SK-N-SH (cell line): ENCODE measurements at regions not wholly inside any gene's neighbourhood (a gene's known extent, or its start where the extent isn't known, plus 50 kb on each side); places are given as distances from the start of the nearest gene placed in this dataset.

ENCODE experiments used
- CTCF ChIA-PET: fragments of 300-600, 350-600 bp; formaldehyde crosslinking; extraction: SDS; loops from one replicate; lab custom pipeline; 2021; lab: Yijun Ruan, JAX
- POLR2A ChIA-PET: fragments of 350-600 bp; sonication (Branson Sonifier 250); formaldehyde crosslinking; extraction: SDS; loops from one replicate; lab custom pipeline; 2020; ENCODE audit warnings: antibody characterized with exemption, inconsistent platforms; lab: Yijun Ruan, JAX
- DNase-seq: peaks from one replicate; pipeline ENCODE4 v3.0.0; 2012
- H2AFZ ChIP-seq: fragments of 200-600 bp; sonication (generic); 2 replicates; pipeline ENCODE4 v1.8.1; 2016; ENCODE audit warnings: antibody characterized with exemption, mild to moderate bottlenecking, low read depth
- H3F3A ChIP-seq: fragments of 200-600 bp; sonication (generic); replicated peaks from 2 replicates; pipeline ENCODE3; 2016; ENCODE audit warnings: antibody characterized with exemption, mild to moderate bottlenecking; ENCODE audit not compliant: insufficient read depth
- H3K27ac ChIP-seq, 2 experiments: fragments of 200-500 bp in 1 of 2; fragments of 200-600 bp in 1 of 2; sonication (Bioruptor generic) in 1 of 2; sonication (generic), shearing (Covaris generic) in 1 of 2; 2 replicates each; pipeline versions ENCODE4 v1.5.1 to v1.6.1; 2014 to 2016; ENCODE audit warnings: low read depth in 2 of 2, inconsistent platforms in 1 of 2, low read length in 1 of 2, mild to moderate bottlenecking in 1 of 2, mixed read lengths in 1 of 2
- H3K27me3 ChIP-seq: fragments of 200-600 bp; sonication (generic), shearing (Covaris generic); 2 replicates; pipeline ENCODE4 v1.6.1; 2016; ENCODE audit warnings: mixed run types; ENCODE audit not compliant: insufficient read depth
- H3K36me3 ChIP-seq, 2 experiments: fragments of 200-500 bp in 1 of 2; fragments of 200-600 bp in 1 of 2; sonication (Bioruptor generic) in 1 of 2; sonication (generic) in 1 of 2; replicated peaks in 1 of 2; 2 replicates each; pipeline versions ENCODE3 to v1.5.1; 2014 to 2016; ENCODE audit warnings: low read length in 1 of 2, mild to moderate bottlenecking in 1 of 2; ENCODE audit not compliant: insufficient read depth in 2 of 2, control insufficient read depth in 1 of 2
- H3K4me1 ChIP-seq, 2 experiments: fragments of 200-500 bp in 1 of 2; fragments of 200-600 bp in 1 of 2; sonication (Bioruptor generic) in 1 of 2; sonication (generic), shearing (Covaris generic) in 1 of 2; 2 replicates each; pipeline versions ENCODE4 v1.5.1 to v1.6.1; 2014 to 2016; ENCODE audit warnings: low read depth in 1 of 2, low read length in 1 of 2, mixed run types in 1 of 2; ENCODE audit not compliant: insufficient read depth in 2 of 2, control insufficient read depth in 1 of 2
- H3K4me2 ChIP-seq: fragments of 200-600 bp; sonication (generic), shearing (Covaris generic); 2 replicates; pipeline ENCODE4 v1.6.1; 2017; ENCODE audit warnings: mixed run types
- H3K4me3 ChIP-seq, 2 experiments: fragments of 200-500 bp in 1 of 2; fragments of 200-600 bp in 1 of 2; sonication (Bioruptor generic) in 1 of 2; sonication (generic), shearing (Covaris generic) in 1 of 2; 2 replicates each; pipeline versions ENCODE4 v1.5.1 to v1.8.1; 2014 to 2016; ENCODE audit warnings: low read depth in 2 of 2, inconsistent platforms in 1 of 2, low read length in 1 of 2, mild to moderate bottlenecking in 1 of 2, mixed read lengths in 1 of 2, moderate library complexity in 1 of 2
- H3K79me2 ChIP-seq: fragments of 200-600 bp; sonication (generic); 2 replicates; pipeline ENCODE4 v1.8.1; 2017; ENCODE audit warnings: mild to moderate bottlenecking; ENCODE audit not compliant: insufficient read depth
- H3K9ac ChIP-seq: fragments of 200-600 bp; sonication (generic); 2 replicates; pipeline ENCODE4 v1.6.1; 2017; ENCODE audit warnings: mixed run types
- H3K9me2 ChIP-seq: fragments of 200-600 bp; sonication (generic); 2 replicates; pipeline ENCODE4 v1.6.1; 2017; ENCODE audit warnings: mixed run types
- H3K9me3 ChIP-seq: fragments of 200-600 bp; sonication (generic); 2 replicates; pipeline ENCODE4 v1.6.1; 2017; ENCODE audit warnings: mixed run types, mild to moderate bottlenecking, moderate library complexity
- H4K20me1 ChIP-seq: fragments of 200-600 bp; sonication (generic); 2 replicates; pipeline ENCODE4 v1.6.1; 2017; ENCODE audit warnings: mild to moderate bottlenecking, mixed run types; ENCODE audit not compliant: insufficient read depth
- CHD2 ChIP-seq: fragments of 150-350 bp; IDR thresholded peaks from 2 replicates; pipeline ENCODE4 v1.6.1; 2018; ENCODE audit warnings: low read length; ENCODE audit not compliant: partially characterized antibody
- FOSL2 ChIP-seq: IDR thresholded peaks from 2 replicates; pipeline ENCODE4 v1.4.0; 2012; ENCODE audit warnings: low read depth, mild to moderate bottlenecking, moderate library complexity, borderline replicate concordance
- GABPA ChIP-seq: IDR thresholded peaks from 2 replicates; pipeline ENCODE4 v1.4.0; 2012; ENCODE audit warnings: low read depth, mild to moderate bottlenecking
- IRF3 ChIP-seq: fragments of 150-350 bp; IDR thresholded peaks from 2 replicates; pipeline ENCODE4 v1.6.1; 2016; ENCODE audit warnings: mild to moderate bottlenecking, low read depth, low read length
- JUND ChIP-seq: IDR thresholded peaks from 2 replicates; pipeline ENCODE4 v1.4.0; 2012
- MAX ChIP-seq: IDR thresholded peaks from 2 replicates; pipeline ENCODE4 v1.4.0; 2012; ENCODE audit warnings: low read depth
- MXI1 ChIP-seq: IDR thresholded peaks from 2 replicates; pipeline ENCODE4 v1.6.1; 2012; ENCODE audit warnings: mild to moderate bottlenecking, low read depth, low read length, improper control_type of control experiment
- NFIC ChIP-seq: IDR thresholded peaks from 2 replicates; pipeline ENCODE4 v1.4.0; 2012; ENCODE audit warnings: borderline replicate concordance
- PBX3 ChIP-seq: IDR thresholded peaks from 2 replicates; pipeline ENCODE4; 2012
- RAD21 ChIP-seq: IDR thresholded peaks from 2 replicates; pipeline ENCODE4 v1.6.1; 2012; ENCODE audit warnings: mild to moderate bottlenecking, low read length
- RCOR1 ChIP-seq: fragments of 150-350 bp; IDR thresholded peaks from 2 replicates; pipeline ENCODE4 v1.6.1; 2017; ENCODE audit warnings: antibody characterized with exemption, low read length
- RXRA ChIP-seq: IDR thresholded peaks from 2 replicates; pipeline ENCODE4 v1.4.0; 2012; ENCODE audit warnings: low read depth, mild to moderate bottlenecking, borderline replicate concordance
- SIN3A ChIP-seq: IDR thresholded peaks from 2 replicates; pipeline ENCODE4 v1.6.1; 2012; ENCODE audit warnings: low read depth, mild to moderate bottlenecking, low read length, moderate library complexity, borderline replicate concordance
- TAF1 ChIP-seq: IDR thresholded peaks from 2 replicates; pipeline ENCODE4 v1.6.1; 2012; ENCODE audit warnings: low read depth, mild to moderate bottlenecking, low read length, moderate library complexity, borderline replicate concordance
- USF1 ChIP-seq: IDR thresholded peaks from 2 replicates; pipeline ENCODE4 v1.4.0; 2012; ENCODE audit warnings: low read depth, borderline replicate concordance
- USF2 ChIP-seq: fragments of 150-350 bp; IDR thresholded peaks from 2 replicates; pipeline ENCODE4 v1.6.1; 2017; ENCODE audit warnings: antibody characterized with exemption, low read length, low read depth, borderline replicate concordance
- YY1 ChIP-seq: IDR thresholded peaks from 2 replicates; pipeline ENCODE4 v1.4.0; 2012; ENCODE audit warnings: low read depth, mild to moderate bottlenecking
- WGBS: methylation state at CpG from one replicate; pipeline ENCODE4 v1.1.6; 2017; ENCODE audit warnings: low lambda C conversion rate; 5-methylcytosine and 5-hydroxymethylcytosine counted together

- Histone ChIP-seq H3K4me3 (no peak overlapping the region), H3K4me1 (peaks cover 0 to 46% of the 10 kb centered on the region in 2 experiments; a peak in 1 of 4 replicates), H3K4me2 (no peak overlapping the region), H3K9me3 (no peaks in the 10 kb centered on the region), H3K27me3 (no peaks in the 10 kb centered on the region), H4K20me1 (no peaks in the 10 kb centered on the region), H3K79me2 (no peaks in the 10 kb centered on the region), H3K9ac (no peak overlapping the region), H2AFZ (no peak overlapping the region), H3K36me3 (no peaks in the 10 kb centered on the region), H3F3A (no peaks in the 10 kb centered on the region), H3K9me2 (no peaks in the 10 kb centered on the region), H3K27ac (no peak overlapping the region)
- POLR2A ChIA-PET: interaction anchor here (1.0 to 1.5 kb wide), 2 partner anchors 118 to 230 kb away, joined by 3 read pairs; no protein-coding TSS in a partner anchor
- TF ChIP-seq RAD21 (peak; percentile 28; the same call in 1 of the 2 replicates), PBX3 (no peak), GABPA (no peak)
- DNase-seq: no peak
- CTCF ChIA-PET: interaction anchor here (0.8 to 6.5 kb wide), 9 partner anchors 12 to 584 kb away, joined by 3 to 35 read pairs (median 3); no protein-coding TSS in a partner anchor
- 70% methylated on average over 8 of the region's 9 CpGs for WGBS
Measured at GRCh38 chr5:173733425-173733824, 117.0 kb upstream of the BOD1 start.

GRCh38 chr5:173733831-173734501 is 117.5 kb upstream of the BOD1 start:
- no peaks in the 10 kb centered on the region for H3K36me3 ChIP-seq
- no peaks in the 10 kb centered on the region for H3K27me3 ChIP-seq
- ChIA-PET POLR2A (interaction anchor here (1.5 kb wide), 1 partner anchor 119 kb away, joined by 3 read pairs; no protein-coding TSS in a partner anchor), CTCF (interaction anchor here (0.8 to 6.5 kb wide), 6 partner anchors 11 to 583 kb away, joined by 3 to 35 read pairs (median 4); no protein-coding TSS in a partner anchor)
- H3K79me2 ChIP-seq: no peaks in the 10 kb centered on the region
- H3F3A ChIP-seq: no peaks in the 10 kb centered on the region
- H3K9ac ChIP-seq: no peak overlapping the region
- H3K9me3 ChIP-seq: no peaks in the 10 kb centered on the region
- no peak overlapping the region for H3K4me2 ChIP-seq
- no peak overlapping the region for H3K27ac ChIP-seq
- no peaks in the 10 kb centered on the region for H3K9me2 ChIP-seq
- H4K20me1 ChIP-seq: no peaks in the 10 kb centered on the region
- DNase-seq: no peak
- peaks cover 0 to 41% of the 10 kb centered on the region in 2 experiments; a peak in 1 of 4 replicates for H3K4me1 ChIP-seq
- H3K4me3 ChIP-seq: no peak overlapping the region
- no peak overlapping the region for H2AFZ ChIP-seq
- TF ChIP-seq USF2: no peak
- no peak for TF ChIP-seq RAD21
- TF ChIP-seq CHD2: no peak
- TF ChIP-seq FOSL2: no peak
- TF ChIP-seq TAF1: no peak
- TF ChIP-seq RXRA: no peak
- TF ChIP-seq MAX: no peak
- no peak for TF ChIP-seq USF1
- no peak for TF ChIP-seq YY1
- TF ChIP-seq PBX3: no peak
- TF ChIP-seq IRF3: no peak
- TF ChIP-seq JUND: no peak
- no peak for TF ChIP-seq NFIC
- no peak for TF ChIP-seq MXI1
- TF ChIP-seq RCOR1: no peak
- TF ChIP-seq SIN3A: no peak
- TF ChIP-seq, all 33 proteins: peak for 0
- WGBS: 65% methylated on average over 10 of the region's 18 CpGs
